ENCODE measurements at regions not wholly inside any gene's neighbourhood (a gene's known extent, or its start where the extent isn't known, plus 50 kb on each side); places are given as distances from the start of the nearest gene placed in this dataset.

DNA sequence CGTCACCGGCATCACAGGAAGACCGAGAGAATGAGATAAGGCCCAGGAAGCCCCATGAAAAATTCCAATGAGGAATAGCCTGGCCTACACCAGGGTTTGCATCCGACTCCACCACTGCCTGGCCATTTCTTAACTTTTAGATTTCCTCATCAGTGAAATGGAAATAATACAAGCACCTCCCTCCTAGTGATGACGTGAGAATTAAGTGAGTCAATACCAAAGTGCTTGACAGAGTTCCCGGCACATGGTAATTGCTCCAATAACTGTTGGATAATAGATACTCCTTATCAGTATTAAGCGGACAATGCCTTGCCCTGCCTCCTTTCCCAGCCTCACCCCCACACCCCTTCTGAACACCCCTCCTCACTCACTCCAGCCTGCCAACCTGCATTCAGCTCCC, 105.4 kb downstream of the TLE3 start:
- Mint-ChIP-seq H3K27me3 (peaks cover 16% of the 10 kb centered on the region), H3K4me3 (no peak overlapping the region), H3K27ac (no peak overlapping the region), H3K36me3 (ENCODE audit: low read depth) (no peaks in the 10 kb centered on the region), H3K9me3 (no peaks in the 10 kb centered on the region), H3K4me1 (ENCODE audit: low read depth) (no peaks in the 10 kb centered on the region)
- DNase-seq = no peak

DNA sequence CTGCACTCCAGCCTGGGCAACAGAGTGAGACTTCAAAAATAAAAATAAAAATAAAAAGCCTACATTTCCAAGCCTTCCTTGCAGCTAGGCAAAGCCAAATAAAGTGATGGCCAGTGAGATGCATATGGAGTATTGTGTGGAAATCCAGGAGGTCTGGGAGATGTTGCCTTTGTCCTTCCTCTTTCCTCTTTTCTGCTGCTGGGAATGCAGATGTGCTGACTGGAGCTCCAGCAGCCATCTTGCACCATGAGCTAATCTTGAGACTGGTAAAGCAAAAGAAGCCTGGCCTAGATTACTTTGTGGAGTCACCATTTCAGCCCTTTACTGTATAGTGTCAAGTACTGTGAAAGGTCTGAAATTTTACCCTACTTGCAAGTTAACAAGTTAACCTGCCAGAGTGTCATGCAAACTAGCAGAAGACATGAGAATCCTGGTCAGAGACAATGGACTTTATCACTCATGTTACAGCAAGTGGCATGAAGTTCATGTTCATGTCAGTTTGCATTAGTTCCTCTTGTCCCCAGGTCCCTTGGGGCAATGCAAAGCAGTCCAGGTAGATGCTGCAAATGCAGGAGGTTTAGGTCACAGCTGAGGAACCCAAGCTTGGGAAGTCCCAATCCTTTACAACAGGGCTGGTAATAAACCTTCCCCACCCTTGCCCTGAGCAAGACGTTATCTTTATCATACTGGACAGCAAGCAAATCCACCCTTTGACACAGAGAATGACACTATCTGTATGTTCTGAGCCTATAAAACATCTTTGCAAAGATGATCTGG, 103.1 kb downstream of the TLE3 start:
- no peak for DNase-seq
- Mint-ChIP-seq H3K27me3 (peaks cover 5% of the 10 kb centered on the region), H3K27ac (no peak overlapping the region), H3K9me3 (no peaks in the 10 kb centered on the region), H3K36me3 (ENCODE audit: low read depth) (no peaks in the 10 kb centered on the region), H3K4me1 (ENCODE audit: low read depth) (no peaks in the 10 kb centered on the region), H3K4me3 (no peak overlapping the region)

GRCh38 chr15:69996321-69997160, 101.2 kb downstream of the TLE3 start:
- H3K36me3 Mint-ChIP-seq (ENCODE audit: low read depth) = no peaks in the 10 kb centered on the region
- no peaks in the 10 kb centered on the region for H3K9me3 Mint-ChIP-seq
- H3K4me3 Mint-ChIP-seq = no peak overlapping the region
- DNase-seq = no peak
- no peaks in the 10 kb centered on the region for H3K27me3 Mint-ChIP-seq
- no peak overlapping the region for H3K27ac Mint-ChIP-seq
- H3K4me1 Mint-ChIP-seq (ENCODE audit: low read depth) = no peaks in the 10 kb centered on the region

GRCh38 chr15:69997161-69997485, 100.6 kb downstream of the TLE3 start:
- Mint-ChIP-seq H3K27me3 (no peaks in the 10 kb centered on the region), H3K27ac (no peak overlapping the region), H3K4me1 (ENCODE audit: low read depth) (no peaks in the 10 kb centered on the region), H3K4me3 (no peak overlapping the region), H3K36me3 (ENCODE audit: low read depth) (no peaks in the 10 kb centered on the region), H3K9me3 (no peaks in the 10 kb centered on the region)
- no peak for DNase-seq
